ENCODE measurements at regions not wholly inside any gene's neighbourhood (a gene's known extent, or its start where the extent isn't known, plus 50 kb on each side); places are given as distances from the start of the nearest gene placed in this dataset.

GRCh38 chr5:8924054-8924793 is 621.7 kb downstream of the SEMA5A start:
- TF ChIP-seq MAX (IDR thresholded peaks at IDR 0.05; ENCODE audit: insufficient read depth, insufficient read length) (no peak), POLR2AphosphoS5 (IDR thresholded peaks at IDR 0.05; ENCODE audit: insufficient read depth, low read depth, low read length) (no peak), POLR2A (IDR thresholded peaks at IDR 0.05; ENCODE audit: low read depth, low read length) (no peak), JUN (IDR thresholded peaks at IDR 0.05; ENCODE audit: borderline replicate concordance, insufficient read depth, insufficient read length, low read depth) (no peak), GATA2 (IDR thresholded peaks at IDR 0.05; ENCODE audit: insufficient read depth, insufficient read length, low read depth, low read length) (no peak), MYC (IDR thresholded peaks at IDR 0.05; ENCODE audit: low read depth, low read length) (no peak), CTCF (IDR thresholded peaks at IDR 0.05; ENCODE audit: extremely low read depth in 1 of 2, insufficient read depth in 1 of 2, low read depth in 1 of 2, low read length in 2 of 2) (no peak), EZH2 (IDR thresholded peaks at IDR 0.05; ENCODE audit: borderline replicate concordance, low read depth, low read length, severe bottlenecking) (no peak), FOS (IDR thresholded peaks at IDR 0.05; ENCODE audit: borderline replicate concordance, insufficient read depth, low read length) (no peak)
- DNase-seq (ENCODE audit: low read depth, low spot score) (no peak), FAIRE-seq (no peak)
- no TSS peak for BruUV-seq (replicated peaks)
- Histone ChIP-seq H3K4me3 (replicated peaks in 1 of 3; ENCODE audit: insufficient read depth in 1 of 3, low read depth in 1 of 3, low read length in 3 of 3) (no peak overlapping the region), H3K4me2 (ENCODE audit: insufficient read depth, low read length) (no peak overlapping the region), H3K4me1 (ENCODE audit: control insufficient read depth, extremely low read depth, insufficient read depth, low read length) (no peaks in the 10 kb centered on the region), H3K9me3 (replicated peaks; ENCODE audit: control insufficient read depth, insufficient read depth, low read length) (no peaks in the 10 kb centered on the region), H2AFZ (ENCODE audit: low read depth, low read length) (no peak overlapping the region), H3K27ac (ENCODE audit: insufficient read depth, low read depth, low read length) (no peak overlapping the region), H3K9ac (replicated peaks; ENCODE audit: extremely low read depth, insufficient read depth, low read length) (no peak overlapping the region), H3K79me2 (ENCODE audit: control insufficient read depth, insufficient read depth, low read length) (no peaks in the 10 kb centered on the region), H3K27me3 (ENCODE audit: control insufficient read depth in 2 of 2, insufficient read depth in 2 of 2, low read length in 2 of 2) (no peaks in the 10 kb centered on the region), H3K36me3 (ENCODE audit: control insufficient read depth in 2 of 2, extremely low read depth in 1 of 2, insufficient read depth in 2 of 2, low read length in 2 of 2) (no peaks in the 10 kb centered on the region), H4K20me1 (replicated peaks; ENCODE audit: control insufficient read depth, extremely low read depth, insufficient read depth, low read length) (no peaks in the 10 kb centered on the region), H3K9me1 (replicated peaks; ENCODE audit: control insufficient read depth, extremely low read depth, insufficient read depth, low read length) (no peaks in the 10 kb centered on the region)
- dilution Hi-C loops (cut with MboI; ENCODE audit: extremely low pct_ligation_motif_present, low sequenced_read_pairs) (no loop called here), intact Hi-C loops (cut with micrococcal nuclease) (loop anchor here (5.0 kb wide), 1 partner anchor 463 kb away; no protein-coding TSS in a partner anchor)
- CTCF ChIA-PET = interaction anchor here (2.3 kb wide), 1 partner anchor 16 kb away, joined by 7 read pairs; no protein-coding TSS in a partner anchor
- POLR2A ChIA-PET = no interaction called here

All from endothelial cell of umbilical vein (primary cell).